Superior temporal gyrus (tissue), 1 donor: ENCODE measurements at regions not wholly inside any gene's neighbourhood (a gene's known extent, or its start where the extent isn't known, plus 50 kb on each side); places are given as distances from the start of the nearest gene placed in this dataset.
"Not testable (repeated sequence)": the region's sequence is repeated elsewhere in the genome, so short reads cannot be mapped to it uniquely, and the experiment has no call there.

Source experiments
- DNase-seq: peaks from one replicate; pipeline ENCODE4 v3.0.0-alpha.2; 2016; ENCODE audit errors: extremely low spot score

DNA sequence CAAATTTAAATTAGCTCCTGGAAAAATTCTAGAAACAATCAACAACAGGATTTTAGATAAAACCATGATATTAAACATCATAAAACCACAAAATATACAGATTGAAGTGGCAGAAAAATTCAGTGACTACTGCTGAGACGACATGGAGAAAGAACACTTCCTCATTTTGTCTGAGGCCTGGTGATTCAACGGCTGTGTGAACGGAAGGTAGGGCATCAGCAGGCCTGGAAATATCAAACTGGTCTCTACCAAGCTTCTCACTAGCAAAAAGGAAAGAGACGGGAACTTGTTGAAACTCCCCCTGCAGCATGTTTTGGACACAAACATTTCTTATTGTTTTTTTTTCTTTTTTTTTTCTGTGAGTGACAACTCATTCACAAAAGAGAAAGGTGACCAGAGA is 58.0 kb upstream of the AHI1 start:
- DNase-seq: no peak

DNA sequence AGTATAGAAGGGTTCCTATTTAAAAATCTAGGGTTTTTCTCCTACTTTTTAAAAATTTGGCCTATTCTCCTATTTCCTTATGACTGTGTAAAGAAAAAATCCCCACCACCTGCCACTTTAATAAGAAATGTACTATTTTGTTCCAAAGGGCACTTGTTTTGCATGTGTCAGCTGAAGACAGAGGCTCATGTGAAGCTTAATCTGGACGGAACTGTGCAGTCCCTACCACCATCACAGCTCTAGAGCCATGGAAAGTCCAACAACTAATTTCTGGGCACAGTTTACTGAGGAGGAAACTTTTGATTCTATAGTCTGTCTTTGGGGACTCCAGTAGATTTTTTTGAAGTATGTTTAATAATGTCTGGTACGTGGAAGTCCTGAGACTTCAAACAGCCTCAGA is 60.0 kb upstream of the AHI1 start:
- no peak for DNase-seq

DNA sequence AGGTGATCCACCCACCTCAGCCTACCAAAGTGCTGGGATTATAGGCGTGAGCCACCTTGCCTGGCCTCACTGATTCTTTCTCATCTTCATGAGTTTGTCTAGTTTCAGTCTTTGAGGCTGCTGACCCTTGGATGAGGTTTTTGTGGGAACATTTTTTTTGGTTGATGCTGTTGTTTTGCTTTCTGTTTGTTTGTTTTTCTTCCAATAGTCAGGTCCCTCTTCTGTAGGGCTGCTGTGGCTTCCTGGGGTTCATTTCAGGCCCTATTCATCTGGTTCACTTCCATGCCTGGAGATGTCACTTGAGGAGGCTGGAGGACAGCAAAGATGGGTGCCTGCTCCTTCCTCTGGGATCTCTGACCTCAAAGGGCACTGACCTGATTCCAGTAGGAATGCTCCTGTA is 68.1 kb upstream of the AHI1 start:
- not testable (repeated sequence) for DNase-seq

DNA sequence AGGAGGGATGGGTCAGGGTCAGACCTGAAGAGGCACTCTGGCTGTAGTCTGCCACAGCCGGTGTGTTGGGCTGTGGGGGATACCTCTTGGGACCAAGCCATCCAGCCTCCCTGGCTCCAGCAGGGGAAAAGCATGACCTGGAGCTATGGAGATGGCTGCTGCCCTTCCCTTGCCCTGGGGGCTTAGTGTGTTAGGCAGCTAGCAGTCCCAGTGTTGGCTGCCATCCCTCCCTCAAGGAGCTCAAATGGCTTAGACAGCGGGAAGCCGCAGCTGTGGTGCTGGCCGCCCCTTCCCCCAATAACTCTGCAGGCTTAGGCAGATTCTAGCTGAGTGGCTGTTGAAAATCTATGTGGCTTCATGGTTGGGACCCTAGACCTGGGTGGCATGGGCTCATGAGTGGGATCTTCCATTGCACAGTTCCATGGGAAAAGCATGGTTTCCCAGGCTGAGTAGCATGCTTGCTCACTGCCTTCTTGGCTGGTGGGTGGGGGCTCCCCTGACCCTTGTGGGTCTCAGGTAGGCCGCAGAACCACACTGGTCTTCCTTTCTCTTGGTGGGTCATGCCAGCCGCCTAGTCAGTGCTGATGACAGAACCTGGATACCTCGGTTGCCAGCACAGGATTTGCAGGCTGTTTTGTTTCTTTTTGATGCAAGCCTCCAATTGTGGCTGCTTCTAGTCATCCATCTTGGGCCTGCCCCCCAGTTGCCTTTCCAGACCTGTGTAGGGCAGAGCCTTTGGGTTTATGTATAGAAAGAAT is 69.0 kb upstream of the AHI1 start:
- no peak for DNase-seq

DNA sequence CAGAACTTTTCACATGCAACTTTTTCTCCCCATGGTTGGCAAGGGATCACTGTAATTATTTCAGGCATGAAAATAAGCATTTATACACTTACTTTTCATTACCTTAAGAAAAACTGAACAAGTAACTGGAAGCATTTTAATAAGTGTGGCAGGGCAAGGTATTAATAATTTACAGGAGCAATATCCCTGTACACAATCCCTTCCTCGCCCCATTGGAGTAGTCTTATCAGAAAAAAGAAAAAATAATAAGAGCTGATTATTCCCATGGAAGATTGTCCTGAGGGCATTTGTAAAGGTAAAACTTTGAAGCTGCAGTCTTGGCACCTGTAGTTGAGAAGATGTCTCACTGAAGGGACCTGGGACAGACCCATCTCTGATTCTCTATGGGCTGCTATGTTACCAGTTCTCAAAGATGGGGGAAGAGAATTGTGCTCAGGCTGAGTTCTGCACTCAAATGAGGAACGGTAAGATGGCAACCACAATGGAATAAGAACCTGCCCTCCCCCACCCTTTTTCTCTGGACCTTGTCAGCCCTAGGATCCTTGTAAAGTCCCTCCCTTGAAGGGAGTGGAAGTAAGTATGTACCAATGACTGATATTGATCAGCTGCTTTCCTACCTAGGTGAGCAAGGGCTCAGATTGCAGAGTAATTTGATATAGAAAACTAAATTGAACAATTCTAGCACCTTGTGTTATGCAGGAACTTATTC is 70.0 kb upstream of the AHI1 start:
- no peak for DNase-seq

DNA sequence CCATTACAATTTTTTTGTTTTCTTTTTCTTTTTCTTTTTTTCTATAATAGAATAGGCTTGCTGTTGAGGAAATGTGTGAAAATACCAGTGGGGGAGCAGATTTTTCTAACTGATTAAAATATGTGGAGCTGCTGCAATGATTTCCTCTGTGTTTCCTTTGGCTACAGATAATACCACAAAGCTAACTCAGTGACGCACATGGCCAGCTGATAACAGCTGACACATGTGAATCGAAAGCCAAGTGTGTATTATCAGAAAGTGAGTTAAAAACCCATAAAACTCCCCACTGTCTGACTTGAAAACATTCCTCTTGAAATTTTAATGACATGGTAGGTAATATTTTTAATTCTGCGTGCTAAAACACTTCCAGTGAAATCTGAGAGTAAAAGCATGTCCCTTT is 70.8 kb upstream of the AHI1 start:
- no peak for DNase-seq

DNA sequence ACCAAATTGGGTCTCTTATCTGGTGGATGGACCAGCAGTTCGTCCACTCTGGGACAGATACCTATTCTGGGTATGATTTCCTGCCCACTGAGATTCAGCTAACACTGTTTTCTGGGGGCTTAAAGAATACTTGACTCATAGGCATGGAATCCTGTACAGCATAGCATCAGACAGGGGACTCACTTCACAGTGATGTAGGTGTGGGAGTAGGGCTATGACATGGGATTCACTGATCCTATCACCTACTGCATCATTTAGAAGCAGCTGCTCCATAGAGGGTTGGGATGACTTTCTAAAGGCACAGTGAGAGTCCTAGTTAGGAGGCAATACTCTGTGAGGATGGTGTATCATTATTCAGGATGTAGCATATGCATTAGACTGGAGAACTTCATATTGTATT is 74.5 kb upstream of the AHI1 start:
- DNase-seq: no peak

DNA sequence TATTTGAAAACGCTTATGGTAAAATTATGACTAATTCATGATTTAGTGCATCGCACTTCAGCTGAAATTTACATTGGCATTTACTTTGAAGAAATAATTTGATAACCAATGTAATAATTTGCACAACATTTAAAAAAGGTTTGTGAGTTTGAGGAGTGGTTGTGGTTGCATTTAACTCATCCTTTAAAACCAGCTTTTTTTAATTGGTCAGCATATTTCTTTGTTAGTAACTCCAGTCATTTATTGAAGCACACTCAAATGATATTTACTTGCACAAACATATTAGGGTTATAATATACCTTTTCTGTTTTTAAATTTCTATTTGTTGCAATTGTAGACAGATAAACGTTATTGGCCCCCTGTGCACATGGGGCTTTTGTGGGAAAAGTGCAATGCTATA is 78.1 kb upstream of the AHI1 start:
- DNase-seq: no peak

DNA sequence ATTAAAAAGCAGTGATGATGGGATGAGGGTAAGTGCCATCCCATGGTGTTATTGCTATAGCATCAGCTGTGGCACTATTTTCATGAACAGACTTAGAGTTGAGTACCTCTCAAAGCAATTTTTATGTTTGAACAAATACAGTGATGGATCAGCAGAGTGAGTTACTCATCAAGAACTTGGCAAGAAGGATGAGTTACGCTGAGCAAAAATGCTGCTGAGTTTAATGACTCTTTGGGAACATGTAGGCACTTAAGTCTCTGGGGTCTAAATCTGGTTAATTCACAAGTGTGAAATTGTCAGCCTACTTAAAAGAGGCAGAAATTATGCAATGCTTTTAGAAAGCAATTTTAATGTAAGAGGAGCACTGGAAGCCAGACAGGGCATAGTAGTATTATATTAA is 78.5 kb upstream of the AHI1 start:
- peak; percentile 50 for DNase-seq

DNA sequence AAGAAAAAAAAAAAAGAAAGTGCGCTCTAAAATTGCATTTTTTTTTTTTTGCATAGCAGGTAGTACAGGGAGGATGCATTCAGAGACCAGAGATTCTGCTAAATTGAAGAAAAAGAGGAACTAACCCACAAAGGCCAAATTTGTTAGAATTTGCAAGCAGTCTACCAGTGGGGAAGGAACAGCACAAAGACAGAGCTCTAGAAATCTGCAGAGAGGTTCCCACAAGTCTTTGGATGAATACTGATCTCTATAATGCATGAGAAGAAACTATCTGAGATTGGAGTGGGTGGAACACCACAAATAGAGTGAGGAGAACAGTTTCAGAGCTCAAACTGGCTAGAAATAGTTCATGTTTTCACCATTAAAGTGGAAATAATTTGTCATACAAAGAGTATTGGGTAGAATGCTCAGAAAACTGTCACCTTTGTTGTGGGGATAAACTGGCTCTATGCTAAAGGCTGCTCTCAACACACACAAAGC is 79.6 kb upstream of the AHI1 start:
- DNase-seq: peak; percentile 20

DNA sequence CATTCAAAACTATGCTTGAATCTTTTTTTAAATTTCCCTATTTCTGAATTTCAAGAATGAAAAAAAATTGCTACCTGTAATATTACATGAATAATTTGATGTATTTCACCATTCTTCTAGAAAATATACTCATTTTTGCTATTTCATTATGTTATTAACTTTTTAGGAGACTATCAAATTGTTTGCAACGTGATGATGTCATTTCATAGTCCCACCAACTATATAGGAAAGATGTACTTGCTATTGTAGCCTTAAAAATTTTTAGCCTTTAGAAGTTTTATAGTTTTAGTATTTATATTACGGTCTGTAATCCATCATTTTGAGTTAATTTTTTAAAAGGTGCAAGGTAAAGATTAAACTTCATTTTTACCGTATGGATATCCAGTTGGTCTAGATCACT is 81.4 kb upstream of the AHI1 start:
- no peak for DNase-seq

DNA sequence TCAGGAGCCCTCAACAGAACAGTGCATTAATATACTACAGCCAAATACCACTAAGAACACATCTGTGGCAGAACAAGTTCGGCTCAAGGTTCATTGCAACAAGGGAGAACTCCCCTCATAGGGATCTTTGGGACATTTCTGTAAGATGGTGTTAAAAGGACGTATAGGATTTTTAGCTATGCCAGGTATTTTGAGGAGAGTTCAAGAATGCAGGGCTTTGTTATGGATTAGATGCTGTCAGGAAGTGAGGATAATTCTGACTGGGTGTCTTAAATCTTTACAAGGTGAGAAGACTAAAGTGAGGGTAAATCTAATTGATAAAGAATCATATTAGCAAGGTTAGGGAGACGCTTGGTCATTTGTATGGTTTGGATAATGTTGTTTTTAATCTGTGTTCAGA is 83.7 kb upstream of the AHI1 start:
- DNase-seq: no peak

DNA sequence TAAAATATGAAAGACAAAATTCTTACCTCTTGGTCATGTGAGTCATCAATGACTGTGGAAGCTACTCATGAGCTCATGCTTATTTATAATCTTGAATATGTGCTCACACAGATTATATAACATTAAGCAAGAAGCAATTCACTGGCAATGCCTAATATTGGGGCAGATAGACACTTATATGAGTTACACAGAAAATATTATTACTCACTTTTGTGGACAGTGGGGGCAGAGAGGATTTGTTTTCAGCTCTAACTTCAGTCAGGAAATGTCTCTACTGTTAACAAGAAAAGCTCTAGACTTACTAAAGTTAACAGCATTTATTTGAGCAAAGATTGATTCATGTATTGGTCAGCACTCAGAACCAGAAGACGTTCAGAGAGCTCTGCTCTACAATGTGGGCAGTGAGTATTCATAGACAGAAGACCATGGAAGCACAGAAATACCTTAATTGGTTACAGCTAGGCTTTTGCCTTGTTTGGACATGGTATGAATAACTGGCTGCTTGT is 85.8 kb upstream of the AHI1 start:
- DNase-seq: no peak

DNA sequence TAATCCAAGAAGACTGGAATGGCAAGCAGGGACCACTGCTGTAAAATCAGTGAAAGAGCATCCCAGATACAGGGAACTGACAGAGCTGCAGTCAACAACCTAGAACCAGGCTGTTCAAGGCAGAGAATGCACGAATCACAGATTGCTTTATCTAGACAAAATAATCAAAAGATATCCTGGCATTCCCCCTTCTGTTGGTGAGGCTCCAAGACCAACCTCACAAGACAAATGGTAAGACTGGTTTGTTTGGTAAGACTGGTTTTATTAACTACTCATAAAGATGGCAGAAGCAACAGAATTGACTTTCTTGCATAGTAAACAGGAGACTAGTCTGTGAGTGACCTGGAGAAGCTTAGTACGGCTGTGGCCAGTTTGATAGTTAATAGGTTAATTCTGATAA is 88.8 kb upstream of the AHI1 start:
- DNase-seq: no peak

DNA sequence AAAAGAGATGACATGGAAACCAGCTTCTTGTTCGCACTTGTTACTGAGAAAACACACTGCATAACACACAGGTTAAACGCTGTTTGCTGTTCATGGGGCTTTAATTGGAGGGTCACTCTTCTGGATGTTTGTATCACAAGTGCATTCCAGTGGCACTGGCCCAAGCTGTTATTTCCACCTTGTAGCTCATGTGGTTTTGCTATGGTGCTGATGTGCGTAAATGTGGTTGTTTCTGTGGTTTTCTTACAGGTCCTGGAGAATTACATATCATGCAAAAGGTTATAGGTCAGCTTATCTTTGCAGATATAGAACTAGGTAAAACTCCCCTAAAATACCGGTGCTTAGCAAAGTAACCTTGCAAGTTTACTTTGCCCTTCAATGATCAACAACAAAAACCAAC is 89.3 kb upstream of the AHI1 start:
- no peak for DNase-seq

DNA sequence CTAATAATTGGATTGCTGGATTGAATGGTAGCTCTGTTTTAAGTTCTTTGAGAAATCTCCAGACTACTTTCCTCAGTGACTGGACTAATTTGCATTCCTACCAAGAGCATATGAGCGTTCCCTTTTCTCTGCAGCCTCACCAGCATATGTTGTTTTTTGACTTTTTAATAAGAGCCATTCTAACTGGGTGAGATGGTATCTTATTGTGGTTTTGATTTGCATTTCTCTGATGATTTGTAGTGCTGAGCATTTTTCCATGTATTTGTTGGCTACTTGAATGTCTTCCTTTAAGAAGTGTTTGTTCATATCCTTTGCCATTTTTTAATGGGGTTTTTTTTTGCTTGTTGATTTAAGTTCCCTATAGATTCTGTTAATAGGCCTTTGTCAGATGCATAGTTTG is 94.7 kb upstream of the AHI1 start:
- DNase-seq: no peak

DNA sequence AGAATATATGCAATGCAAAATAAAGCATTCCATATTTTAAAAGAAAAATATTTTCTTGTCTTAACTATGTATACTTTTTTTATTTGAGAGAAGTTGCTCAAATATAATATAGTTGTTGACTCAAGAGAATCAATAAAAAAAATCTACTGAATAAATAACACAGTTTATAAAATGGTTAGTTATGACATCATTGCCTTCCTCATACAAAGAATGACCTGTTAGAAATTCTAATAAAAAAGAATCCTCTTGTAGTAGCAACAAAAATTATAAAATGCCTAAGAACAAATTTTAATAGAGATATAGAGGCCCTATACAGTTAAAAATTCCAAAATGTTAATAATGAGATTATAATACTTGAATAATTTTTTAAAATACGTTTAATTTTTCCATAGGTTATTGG is 96.5 kb upstream of the AHI1 start:
- DNase-seq: no peak

DNA sequence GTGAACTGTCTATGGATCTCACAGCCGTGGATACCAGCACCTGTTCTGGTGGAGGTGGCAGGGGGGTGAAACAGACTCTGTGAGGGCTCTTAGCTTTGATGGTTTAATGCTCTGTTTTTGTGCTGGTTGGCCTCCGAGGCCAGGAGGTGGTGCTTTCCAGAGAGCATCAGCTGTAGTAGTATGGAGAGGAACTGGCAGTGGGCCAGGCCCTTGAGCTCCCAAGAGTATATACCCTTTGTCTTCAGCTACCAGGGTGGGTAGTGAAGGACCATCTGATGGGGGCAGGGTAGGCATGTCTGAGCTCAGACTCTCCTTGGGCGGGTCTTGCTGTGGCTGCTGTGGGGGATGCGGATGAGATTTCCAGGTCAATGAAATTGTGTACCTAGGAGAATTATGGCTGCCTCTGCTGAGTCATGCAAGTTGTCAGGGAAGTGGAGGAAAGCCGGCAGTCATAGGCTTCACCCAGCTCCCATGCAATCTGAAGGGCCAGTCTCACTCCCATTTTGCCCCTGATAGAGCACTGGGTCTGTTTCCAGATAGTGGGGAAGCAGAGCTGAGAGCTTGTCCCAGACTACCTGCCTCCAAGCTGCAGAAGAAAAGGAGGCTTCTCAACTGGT is 102.7 kb upstream of the AHI1 start:
- no peak for DNase-seq

DNA sequence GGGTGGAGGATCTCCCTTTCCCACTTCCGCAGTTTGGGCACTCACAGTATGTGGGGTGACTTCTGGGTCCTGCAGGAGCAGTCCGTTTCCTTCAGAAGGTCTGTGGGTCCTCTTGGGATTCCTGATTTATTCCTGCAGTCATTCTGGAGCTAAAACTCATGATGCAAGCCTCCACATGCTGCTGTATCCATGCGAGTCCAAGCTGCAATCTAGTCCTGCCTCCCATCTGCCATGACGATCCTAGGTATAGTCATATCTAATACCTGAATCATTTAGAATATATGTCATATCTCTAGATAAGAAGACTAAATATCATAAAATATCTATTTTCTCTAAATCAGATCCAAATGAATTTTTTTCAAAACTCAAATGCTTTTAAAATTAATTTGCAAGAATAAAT is 103.4 kb upstream of the AHI1 start:
- no peak for DNase-seq

DNA sequence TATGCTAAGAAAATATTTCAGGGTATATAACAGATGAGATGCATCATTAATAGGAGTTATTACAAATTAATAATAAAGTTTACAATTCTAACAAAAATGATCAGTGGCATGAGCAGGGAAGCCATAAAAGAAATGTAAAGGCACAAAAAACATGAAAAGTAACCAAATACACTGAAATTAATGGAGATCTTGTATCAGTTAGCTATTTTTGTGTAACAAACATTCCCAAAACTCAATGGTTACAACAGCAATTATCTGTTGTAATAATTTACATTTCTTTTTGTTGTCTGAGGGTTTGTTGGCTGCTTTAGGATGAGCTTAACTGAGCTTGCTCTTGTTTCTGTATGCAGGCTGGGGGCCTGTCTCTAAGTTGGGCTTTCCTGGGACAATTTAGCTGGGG is 104.3 kb upstream of the AHI1 start:
- no peak for DNase-seq

DNA sequence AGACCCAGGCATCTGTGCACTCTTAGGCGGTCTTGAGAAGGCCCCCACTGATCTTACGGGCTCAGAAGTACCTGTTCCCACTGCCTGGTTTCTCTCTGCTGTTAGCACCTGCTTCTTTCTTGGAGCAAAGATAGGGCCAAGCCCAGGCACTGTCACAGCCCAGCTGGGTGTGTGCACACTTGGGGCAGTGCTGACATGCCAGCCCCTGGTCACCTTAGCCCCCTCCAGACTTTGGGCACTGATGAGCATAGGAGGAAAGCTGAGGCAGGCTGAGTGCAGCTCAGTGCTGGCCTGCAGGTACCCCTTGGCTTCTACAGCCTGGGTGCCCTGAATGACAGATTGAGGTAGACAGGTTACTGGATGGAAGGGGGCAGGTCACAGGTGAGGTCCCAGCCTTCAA is 105.7 kb upstream of the AHI1 start:
- no peak for DNase-seq

DNA sequence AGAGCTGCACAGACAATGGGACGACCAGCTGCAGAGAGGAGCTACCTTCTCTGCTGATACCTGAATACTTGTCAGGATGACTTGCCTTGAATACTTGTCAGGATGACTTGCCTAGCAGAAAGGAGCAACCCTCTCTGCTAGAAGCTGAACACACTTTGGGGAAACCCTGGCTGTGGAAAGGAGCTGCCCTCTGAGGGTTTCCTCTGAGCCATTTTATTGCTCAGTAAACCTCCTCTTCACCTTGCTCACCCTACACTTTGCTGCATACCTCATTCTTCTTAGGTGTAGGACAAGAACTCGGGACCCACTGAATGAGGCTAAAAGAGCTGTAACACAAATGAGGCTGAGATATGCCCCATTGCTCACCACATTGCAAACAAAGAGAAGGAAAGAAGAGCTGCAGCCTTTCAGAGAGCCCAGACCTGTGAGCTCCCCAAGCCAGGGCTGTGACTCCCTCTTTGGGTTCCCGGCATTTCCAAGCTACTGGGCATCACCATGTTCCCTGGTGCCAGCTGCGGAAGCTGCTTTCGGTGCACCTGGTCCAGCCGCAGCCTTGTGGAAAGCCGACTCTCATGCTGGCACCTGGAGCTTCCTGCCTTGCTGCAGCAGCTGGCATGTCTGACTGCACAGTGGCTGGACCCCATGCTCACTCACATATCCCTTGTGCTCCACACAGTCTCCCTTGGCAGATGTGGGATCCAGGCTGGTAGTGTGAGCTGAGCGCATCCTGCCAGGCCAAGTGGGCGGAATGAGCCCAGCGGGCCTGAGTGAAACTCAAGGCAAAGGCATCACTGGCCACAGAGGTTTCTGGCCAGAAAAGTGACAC is 106.7 kb upstream of the AHI1 start:
- DNase-seq: no peak
